NCI-H446 treated with DMSO at 0.1 percent for 48 hours (cell line): ENCODE measurements at regions not wholly inside any gene's neighbourhood (a gene's known extent, or its start where the extent isn't known, plus 50 kb on each side); places are given as distances from the start of the nearest gene placed in this dataset.
"Not testable (repeated sequence)": the region's sequence is repeated elsewhere in the genome, so short reads cannot be mapped to it uniquely, and the experiment has no call there.

Experiments used
- DNase-seq: peaks from one replicate; lab custom pipeline; 2025; lab: John Stamatoyannopoulos, UW

GRCh38 chr20:4468114-4468513 is 218.1 kb upstream of the PRNP start:
- DNase-seq, result no peak

- no peak for DNase-seq
These were observed 216.9 kb upstream of the ADRA1D start for GRCh38 chr20:4465855-4466545.

GRCh38 chr20:4465212-4465611 is 216.1 kb upstream of the ADRA1D start:
- no peak for DNase-seq

DNA sequence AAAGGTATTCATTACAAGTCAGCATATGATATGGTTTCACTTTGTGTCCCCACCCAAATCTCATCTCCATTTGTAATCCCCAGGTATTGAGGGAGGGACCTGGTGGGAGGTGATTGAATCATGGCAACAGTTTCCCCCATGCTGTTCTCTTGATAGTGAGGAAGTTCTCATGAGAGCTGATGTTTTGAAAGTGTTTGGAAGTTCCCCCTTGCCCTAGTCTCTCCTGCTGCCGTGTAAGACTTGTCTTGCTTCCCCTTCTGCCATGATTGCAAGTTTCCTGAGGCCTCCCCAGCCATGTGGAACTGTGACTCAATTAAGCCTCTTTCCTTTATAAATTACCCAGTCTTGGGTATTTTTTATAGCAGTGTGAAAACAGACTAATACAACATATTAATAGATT is 213.7 kb upstream of the ADRA1D start:
- DNase-seq, result not testable (repeated sequence)

GRCh38 chr20:4459081-4459480 is 210.0 kb upstream of the ADRA1D start:
- DNase-seq, result no peak

- DNase-seq, result no peak
These were observed 208.8 kb upstream of the ADRA1D start for GRCh38 chr20:4457566-4458543.

- no peak for DNase-seq
These were observed 206.9 kb upstream of the ADRA1D start for GRCh38 chr20:4455996-4456395.

GRCh38 chr20:4455301-4455701 is 206.2 kb upstream of the ADRA1D start:
- no peak for DNase-seq

GRCh38 chr20:4454111-4454510 is 205.0 kb upstream of the ADRA1D start:
- DNase-seq, result no peak

GRCh38 chr20:4453359-4453758 is 204.3 kb upstream of the ADRA1D start:
- DNase-seq, result no peak

DNA sequence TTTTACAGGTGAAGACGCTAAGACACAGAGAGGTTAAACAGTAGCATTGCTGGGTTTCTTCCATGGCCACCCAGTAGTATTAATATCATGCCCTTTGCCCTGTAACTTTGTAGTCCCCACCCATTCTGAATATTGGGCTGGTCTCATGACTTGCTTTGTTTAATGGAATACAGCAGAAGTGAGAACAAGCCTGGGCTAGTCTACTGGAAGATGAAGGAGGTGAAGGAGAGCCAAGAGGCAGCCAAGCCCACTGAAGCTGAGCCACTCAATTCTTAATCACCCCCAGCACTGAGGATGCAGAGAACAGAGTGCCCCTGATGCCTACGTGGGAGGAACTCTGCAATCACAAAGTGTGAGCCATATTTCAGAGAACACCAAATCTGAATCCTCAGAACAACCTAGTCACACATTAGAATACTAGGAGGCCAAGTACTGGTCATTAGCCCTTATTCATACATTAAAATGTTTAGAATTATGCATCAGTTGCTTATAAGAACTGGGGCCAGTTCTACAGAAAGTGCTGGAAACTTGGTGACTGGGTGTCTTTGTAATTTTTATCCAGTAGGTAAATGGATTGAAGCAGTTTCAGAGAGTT is 202.5 kb upstream of the ADRA1D start:
- DNase-seq, result no peak

GRCh38 chr20:4449957-4450715 is 201.0 kb upstream of the ADRA1D start:
- DNase-seq, result no peak

DNA sequence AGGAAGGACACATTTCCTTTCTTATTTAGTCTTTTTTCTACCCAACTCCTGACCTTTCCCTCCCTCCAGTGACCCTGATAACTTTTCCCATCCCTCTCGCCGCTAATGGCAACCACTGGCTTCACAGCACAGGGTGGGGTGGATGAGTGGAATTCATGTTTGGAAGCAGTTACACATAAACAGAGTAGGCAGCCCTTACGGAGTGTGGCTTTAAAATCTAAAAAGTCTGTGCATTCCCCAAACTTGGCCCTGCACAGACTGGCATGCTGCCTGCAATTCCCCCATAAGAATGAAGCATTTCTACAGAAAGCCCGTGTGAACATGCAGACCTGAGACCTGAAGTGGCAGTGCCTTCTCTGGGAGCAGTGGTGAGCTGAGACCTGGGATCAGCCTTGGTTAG is 196.7 kb upstream of the ADRA1D start:
- no peak for DNase-seq

- no peak for DNase-seq
These were observed 196.2 kb upstream of the ADRA1D start for GRCh38 chr20:4445331-4445730.

DNA sequence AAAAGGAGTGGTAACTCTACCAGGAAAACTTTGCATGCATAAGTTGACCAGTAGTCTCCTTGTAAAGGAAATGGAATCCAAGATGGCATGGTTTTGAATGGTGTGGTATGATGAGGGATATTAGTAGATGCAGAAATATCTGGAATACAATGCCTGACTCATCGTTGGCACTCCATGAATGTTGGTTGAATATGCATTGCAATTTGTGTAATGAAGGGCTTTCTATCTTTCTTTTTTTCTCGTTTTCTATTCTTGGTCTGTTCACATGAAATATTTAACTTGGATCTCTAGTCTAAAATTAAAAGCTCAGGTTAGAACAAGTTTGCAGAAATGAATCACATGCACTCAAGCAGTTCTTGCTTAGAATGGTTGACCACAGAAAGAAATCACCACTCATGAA is 195.3 kb upstream of the ADRA1D start:
- DNase-seq, result no peak

- no peak for DNase-seq
These were observed 193.9 kb upstream of the ADRA1D start for GRCh38 chr20:4443016-4443415.

- no peak for DNase-seq
These were observed 192.8 kb upstream of the ADRA1D start for GRCh38 chr20:4441871-4442270.

DNA sequence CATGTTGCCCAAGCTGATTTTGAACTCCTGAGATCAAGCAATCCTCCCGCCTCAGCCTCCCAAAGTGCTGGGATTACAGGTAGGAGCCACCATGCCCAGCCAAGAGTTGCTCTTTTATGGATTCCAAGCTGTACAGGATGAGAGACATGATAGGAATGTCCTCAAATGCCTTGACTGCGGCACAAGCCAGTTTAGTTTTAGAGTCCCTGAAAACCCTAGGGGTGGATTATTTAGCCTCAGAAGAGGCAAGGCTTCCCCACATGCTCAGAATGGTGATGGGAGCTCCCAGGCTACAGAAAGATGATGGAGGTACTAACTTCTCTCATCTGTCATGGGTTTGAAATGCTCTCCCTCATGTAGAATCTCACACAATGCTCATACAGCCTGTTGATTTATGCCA is 192.1 kb upstream of the ADRA1D start:
- no peak for DNase-seq

GRCh38 chr20:4439461-4439860 is 190.4 kb upstream of the ADRA1D start:
- DNase-seq, result no peak

- DNase-seq, result no peak
These were observed 188.0 kb upstream of the ADRA1D start for GRCh38 chr20:4437131-4437530.

GRCh38 chr20:4435671-4436455 is 186.8 kb upstream of the ADRA1D start:
- DNase-seq, result no peak
